AG20443 (cell line): ENCODE measurements at regions not wholly inside any gene's neighbourhood (a gene's known extent, or its start where the extent isn't known, plus 50 kb on each side); places are given as distances from the start of the nearest gene placed in this dataset.

Experiments used
- DNase-seq: peaks from one replicate; pipeline ENCODE4 v3.0.0; 2012; ENCODE audit warnings: low spot score, mixed read lengths

GRCh38 chr5:88396751-88397281 lies 128.2 kb upstream of the TMEM161B start:
- DNase-seq, result no peak

GRCh38 chr5:88396000-88396535 lies 127.4 kb upstream of the TMEM161B start:
- no peak for DNase-seq

GRCh38 chr5:88395264-88395663 lies 126.6 kb upstream of the TMEM161B start:
- DNase-seq, result no peak

- no peak for DNase-seq
Measured at GRCh38 chr5:88394536-88395175, 126.0 kb upstream of the TMEM161B start.

- no peak for DNase-seq
Measured at GRCh38 chr5:88393716-88394535, 125.3 kb upstream of the TMEM161B start.

GRCh38 chr5:88393042-88393441 lies 124.4 kb upstream of the TMEM161B start:
- DNase-seq, result no peak

GRCh38 chr5:88391991-88392390 lies 123.3 kb upstream of the TMEM161B start:
- DNase-seq, result no peak

GRCh38 chr5:88391116-88391515 lies 122.5 kb upstream of the TMEM161B start:
- no peak for DNase-seq

GRCh38 chr5:88390481-88390880 lies 121.8 kb upstream of the TMEM161B start:
- DNase-seq, result no peak

- DNase-seq, result no peak
Measured at GRCh38 chr5:88390096-88390441, 121.4 kb upstream of the TMEM161B start.

- no peak for DNase-seq
Measured at GRCh38 chr5:88389338-88390095, 120.9 kb upstream of the TMEM161B start.

GRCh38 chr5:88388476-88389337 lies 120.1 kb upstream of the TMEM161B start:
- DNase-seq, result no peak

GRCh38 chr5:88384886-88385285 lies 116.2 kb upstream of the TMEM161B start:
- no peak for DNase-seq

- DNase-seq, result no peak
Measured at GRCh38 chr5:88380332-88380731, 111.7 kb upstream of the TMEM161B start.

- DNase-seq, result no peak
Measured at GRCh38 chr5:88377705-88378656, 109.3 kb upstream of the TMEM161B start.

GRCh38 chr5:88377240-88377639 lies 108.6 kb upstream of the TMEM161B start:
- DNase-seq, result no peak

GRCh38 chr5:88376728-88377127 lies 108.1 kb upstream of the TMEM161B start:
- DNase-seq, result no peak

- no peak for DNase-seq
Measured at GRCh38 chr5:88374391-88374790, 105.7 kb upstream of the TMEM161B start.

- DNase-seq, result no peak
Measured at GRCh38 chr5:88370824-88371223, 102.2 kb upstream of the TMEM161B start.

GRCh38 chr5:88368201-88368600 lies 99.6 kb upstream of the TMEM161B start:
- no peak for DNase-seq
